Posterior cingulate gyrus (tissue), 11 donors: ENCODE measurements at regions not wholly inside any gene's neighbourhood (a gene's known extent, or its start where the extent isn't known, plus 50 kb on each side); places are given as distances from the start of the nearest gene placed in this dataset.
"Not testable (repeated sequence)": the region's sequence is repeated elsewhere in the genome, so short reads cannot be mapped to it uniquely, and the experiment has no call there.

Experiments used
- DNase-seq, 10 donors: peaks; one replicate each; pipeline versions ENCODE4 v3.0.0 to v3.0.0-alpha.2; 2020 to 2021; ENCODE audit warnings: mixed read lengths in 3 of 10
- intact Hi-C: fragments of 100-400 bp; cut with DNase I; formaldehyde crosslinking; loops from one replicate; pipeline ENCODE4 v1.15.1; 2023

DNA sequence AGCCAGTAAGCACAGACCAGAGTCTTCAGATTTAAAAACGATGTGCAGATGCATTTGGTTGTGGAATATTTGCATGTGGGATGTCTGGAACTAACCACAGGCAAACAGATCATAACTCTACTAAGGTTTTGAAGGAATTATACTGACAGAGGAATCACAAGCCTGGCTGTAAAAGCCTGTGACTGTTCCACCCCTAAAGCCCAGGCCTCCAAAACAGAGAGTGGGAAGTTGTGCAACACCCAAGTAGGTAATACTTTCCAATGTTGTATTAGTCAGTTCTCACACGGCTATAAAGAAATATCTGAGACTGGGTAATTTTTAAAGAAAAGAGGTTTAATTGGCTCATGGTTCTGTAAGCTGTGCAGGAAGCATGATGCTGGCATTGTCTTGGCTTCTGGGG, 68.1 kb upstream of the DCD start:
- intact Hi-C loops, result no loop called here
- DNase-seq, result no peak

GRCh38 chr12:54713876-54714275, 65.7 kb upstream of the DCD start:
- intact Hi-C loops, DNase-seq: not testable (repeated sequence)

GRCh38 chr12:54711669-54712068, 63.5 kb upstream of the DCD start:
- no peak for DNase-seq
- intact Hi-C loops, result no loop called here

- DNase-seq, result no peak
- intact Hi-C loops, result no loop called here
Observed at GRCh38 chr12:54708826-54709225, 60.7 kb upstream of the DCD start.

GRCh38 chr12:54704202-54704601, 56.0 kb upstream of the DCD start:
- no peak for DNase-seq
- intact Hi-C loops, result no loop called here

- DNase-seq, result no peak
- intact Hi-C loops, result loop anchor here (1.0 kb wide), 1 partner anchor 256 kb away; no protein-coding TSS in a partner anchor
Observed at GRCh38 chr12:54701940-54702592, 53.9 kb upstream of the DCD start.

GRCh38 chr12:54700849-54701248, 52.7 kb upstream of the DCD start:
- no peak for DNase-seq
- intact Hi-C loops, result no loop called here

DNA sequence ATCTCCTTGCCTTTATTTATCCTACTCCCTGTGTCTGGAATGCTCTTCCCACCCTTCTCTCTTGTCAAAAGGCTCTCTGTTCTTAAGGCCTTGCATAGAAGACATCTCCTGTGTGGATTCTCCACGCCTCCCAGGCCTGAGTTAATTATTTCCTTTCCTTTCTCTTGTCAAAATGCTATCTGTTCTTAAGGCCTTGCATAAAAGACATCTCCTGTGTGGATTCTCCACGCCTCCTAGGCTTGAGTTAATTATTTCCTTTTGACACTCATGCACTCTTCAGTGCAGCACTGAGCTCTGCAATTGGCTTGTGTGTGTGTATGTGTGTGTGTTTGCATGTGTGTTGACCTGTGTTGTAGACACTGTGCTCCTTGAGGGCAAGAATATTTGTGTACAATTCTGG, 52.1 kb upstream of the DCD start:
- no peak for DNase-seq
- intact Hi-C loops, result no loop called here
